HUES64 (cell line): ENCODE measurements at regions not wholly inside any gene's neighbourhood (a gene's known extent, or its start where the extent isn't known, plus 50 kb on each side); places are given as distances from the start of the nearest gene placed in this dataset.

Experiments used
- H3K27ac ChIP-seq: 2 replicates; pipeline ENCODE4 v1.7.0; 2013; ENCODE audit warnings: low read depth, low read length, inconsistent platforms
- H3K27me3 ChIP-seq: 2 replicates; pipeline ENCODE4 v1.6.1; 2013; ENCODE audit warnings: mild to moderate bottlenecking, low read length; ENCODE audit not compliant: insufficient read depth
- H3K36me3 ChIP-seq: 2 replicates; pipeline ENCODE4 v1.6.1; 2013; ENCODE audit warnings: mild to moderate bottlenecking, low read length; ENCODE audit not compliant: insufficient read depth
- H3K4me1 ChIP-seq: 2 replicates; pipeline ENCODE4 v1.6.1; 2013; ENCODE audit warnings: mild to moderate bottlenecking, low read length, moderate library complexity; ENCODE audit not compliant: insufficient read depth
- H3K4me3 ChIP-seq: 2 replicates; pipeline ENCODE4 v1.5.1; 2013; ENCODE audit warnings: mild to moderate bottlenecking, low read length, moderate library complexity
- H3K9ac ChIP-seq: 2 replicates; pipeline ENCODE4 v1.6.1; 2013; ENCODE audit warnings: mild to moderate bottlenecking, low read depth, low read length
- H3K9me3 ChIP-seq: 2 replicates; pipeline ENCODE4 v1.6.1; 2013; ENCODE audit warnings: low read depth, low read length; ENCODE audit not compliant: insufficient read depth
- WGBS: fragments of 150-250, 120-280 bp; methylation state at CpG from one replicate; pipeline ENCODE4 v1.1.7; 2013; ENCODE audit warnings: missing lambda C conversion rate; 5-methylcytosine and 5-hydroxymethylcytosine counted together

GRCh38 chr4:14317351-14317750 lies 684.9 kb upstream of the CPEB2 start:
- no peak overlapping the region for H3K9ac ChIP-seq
- H3K27me3 ChIP-seq: no peaks in the 10 kb centered on the region
- 88% methylated on average over 2 of the region's 2 CpGs for WGBS

GRCh38 chr4:14318671-14319070 lies 683.6 kb upstream of the CPEB2 start:
- H3K4me1 ChIP-seq: no peaks in the 10 kb centered on the region
- H3K27ac ChIP-seq: no peak overlapping the region
- H3K4me3 ChIP-seq: no peak overlapping the region
- whole genome bisulfite sequencing: 89% methylated on average over 1 of the region's 1 CpG
- no peaks in the 10 kb centered on the region for H3K36me3 ChIP-seq
- H3K27me3 ChIP-seq: no peaks in the 10 kb centered on the region
- H3K9me3 ChIP-seq: no peaks in the 10 kb centered on the region
- H3K9ac ChIP-seq: no peak overlapping the region

More at GRCh38 chr4:14317351-14317750, 684.9 kb upstream of the CPEB2 start:
- Histone ChIP-seq H3K4me3 (no peak overlapping the region), H3K27ac (no peak overlapping the region), H3K9me3 (no peaks in the 10 kb centered on the region), H3K4me1 (no peaks in the 10 kb centered on the region), H3K36me3 (no peaks in the 10 kb centered on the region)

- Histone ChIP-seq H3K4me1 (no peaks in the 10 kb centered on the region), H3K27me3 (no peaks in the 10 kb centered on the region), H3K4me3 (no peak overlapping the region), H3K36me3 (no peaks in the 10 kb centered on the region), H3K9me3 (no peaks in the 10 kb centered on the region), H3K27ac (no peak overlapping the region), H3K9ac (no peak overlapping the region)
- WGBS: 97% methylated on average over 1 of the region's 1 CpG
These were observed 680.6 kb upstream of the CPEB2 start for GRCh38 chr4:14321723-14322122.

DNA sequence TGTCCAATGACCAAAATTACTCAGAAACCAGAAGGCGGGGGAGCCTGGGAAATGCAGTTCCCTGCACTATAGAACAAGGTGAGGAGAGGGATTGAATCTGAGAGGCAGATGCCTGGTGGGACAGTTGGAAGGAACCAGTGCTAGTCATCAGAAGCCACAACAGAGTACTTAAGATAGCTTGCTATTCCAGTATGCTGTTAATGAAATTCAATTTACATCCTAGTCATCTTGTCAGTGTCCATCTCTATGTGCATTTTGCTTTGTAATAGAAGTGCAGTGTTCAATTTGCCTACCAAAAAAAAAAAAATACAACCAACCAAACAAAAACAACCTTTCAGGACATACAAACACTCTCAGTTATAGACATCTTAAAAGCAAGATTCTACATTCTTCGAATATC lies 679.1 kb upstream of the CPEB2 start:
- Histone ChIP-seq H3K4me3 (no peak overlapping the region), H3K4me1 (peaks cover 3% of the 10 kb centered on the region; the same call in 1 of the 2 replicates), H3K9ac (no peak overlapping the region), H3K36me3 (no peaks in the 10 kb centered on the region), H3K27ac (no peak overlapping the region), H3K27me3 (no peaks in the 10 kb centered on the region), H3K9me3 (no peaks in the 10 kb centered on the region)
- 91% methylated on average over 2 of the region's 2 CpGs for WGBS

DNA sequence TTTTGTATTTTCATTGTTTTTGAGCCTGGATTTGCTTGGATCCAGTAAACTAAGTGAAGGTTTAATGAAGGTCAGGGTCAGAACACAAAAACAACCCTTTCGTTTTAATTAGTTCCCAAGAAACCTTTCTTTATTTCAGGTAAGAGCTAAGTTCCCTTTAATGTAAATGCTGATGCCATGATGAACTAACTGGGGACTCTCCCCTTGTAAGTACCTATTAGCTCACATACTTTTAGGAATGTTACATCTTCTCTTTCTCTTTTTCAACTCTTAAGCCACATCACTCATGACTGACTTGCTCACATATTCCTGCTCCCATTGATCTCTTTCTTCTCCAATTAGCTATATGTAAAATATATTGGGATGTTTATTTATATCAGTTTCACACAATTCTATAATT lies 673.1 kb upstream of the CPEB2 start:
- WGBS: no CpG with 5 or more reads among the region's 1 CpG
- Histone ChIP-seq H3K36me3 (no peaks in the 10 kb centered on the region), H3K4me1 (peaks cover 6% of the 10 kb centered on the region; the same call in 1 of the 2 replicates), H3K4me3 (no peak overlapping the region), H3K9ac (no peak overlapping the region), H3K9me3 (no peaks in the 10 kb centered on the region), H3K27ac (no peak overlapping the region), H3K27me3 (no peaks in the 10 kb centered on the region)

GRCh38 chr4:14333616-14334015 lies 668.7 kb upstream of the CPEB2 start:
- Histone ChIP-seq H3K27ac (no peak overlapping the region), H3K36me3 (no peaks in the 10 kb centered on the region), H3K4me1 (0 out of 2 replicates have a peak, but pooled peaks cover under 1% of the 10 kb centered on the region), H3K27me3 (no peaks in the 10 kb centered on the region), H3K9ac (no peak overlapping the region), H3K9me3 (no peaks in the 10 kb centered on the region), H3K4me3 (no peak overlapping the region)
- 92% methylated on average over 2 of the region's 2 CpGs for WGBS

DNA sequence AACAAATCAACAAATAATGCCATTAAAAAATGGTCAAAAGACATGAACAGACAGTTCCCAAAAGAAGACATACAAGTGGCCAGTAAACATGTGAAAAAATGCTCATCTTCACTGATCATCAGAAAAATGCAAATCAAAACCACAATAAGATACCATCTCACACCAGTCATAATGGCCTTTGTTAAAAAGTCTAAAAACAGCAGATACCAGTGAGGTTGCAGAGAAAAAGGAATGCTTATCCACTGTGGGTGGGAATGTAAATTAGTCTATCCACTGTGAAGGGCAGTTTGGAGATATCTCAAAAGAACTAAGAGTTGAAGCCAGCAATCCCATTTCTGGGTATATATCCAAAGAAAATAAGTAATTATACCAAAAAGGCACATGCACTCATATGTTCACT lies 668.1 kb upstream of the CPEB2 start:
- no peak overlapping the region for H3K9ac ChIP-seq
- H3K9me3 ChIP-seq: no peaks in the 10 kb centered on the region
- no peaks in the 10 kb centered on the region for H3K27me3 ChIP-seq
- H3K27ac ChIP-seq: no peak overlapping the region
- no peaks in the 10 kb centered on the region for H3K36me3 ChIP-seq
- no peaks in the 10 kb centered on the region for H3K4me1 ChIP-seq
- no peak overlapping the region for H3K4me3 ChIP-seq

DNA sequence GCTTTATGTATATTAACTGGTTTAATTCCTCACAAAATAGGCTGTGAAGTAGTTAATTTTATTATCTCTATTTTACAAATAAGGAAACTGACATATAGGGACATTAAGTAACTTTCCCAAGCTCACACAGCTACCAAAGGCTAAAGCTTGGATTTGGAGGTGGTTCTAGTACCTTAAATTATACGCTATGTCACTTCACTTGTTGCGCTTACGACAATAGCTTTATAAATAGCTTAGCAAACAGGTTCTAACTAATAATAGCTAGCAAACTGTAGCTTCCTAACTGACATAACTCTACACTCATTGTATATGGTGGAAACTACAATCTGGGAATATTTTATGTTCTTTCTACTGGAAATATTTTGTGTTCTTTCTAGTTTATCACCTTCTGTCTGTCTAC lies 666.4 kb upstream of the CPEB2 start:
- WGBS: 98% methylated on average over 3 of the region's 3 CpGs
- Histone ChIP-seq H3K9me3 (no peaks in the 10 kb centered on the region), H3K36me3 (no peaks in the 10 kb centered on the region), H3K9ac (no peak overlapping the region), H3K27me3 (no peaks in the 10 kb centered on the region), H3K4me1 (peaks cover 11% of the 10 kb centered on the region; the same call in 1 of the 2 replicates), H3K4me3 (no peak overlapping the region), H3K27ac (no peak overlapping the region)

DNA sequence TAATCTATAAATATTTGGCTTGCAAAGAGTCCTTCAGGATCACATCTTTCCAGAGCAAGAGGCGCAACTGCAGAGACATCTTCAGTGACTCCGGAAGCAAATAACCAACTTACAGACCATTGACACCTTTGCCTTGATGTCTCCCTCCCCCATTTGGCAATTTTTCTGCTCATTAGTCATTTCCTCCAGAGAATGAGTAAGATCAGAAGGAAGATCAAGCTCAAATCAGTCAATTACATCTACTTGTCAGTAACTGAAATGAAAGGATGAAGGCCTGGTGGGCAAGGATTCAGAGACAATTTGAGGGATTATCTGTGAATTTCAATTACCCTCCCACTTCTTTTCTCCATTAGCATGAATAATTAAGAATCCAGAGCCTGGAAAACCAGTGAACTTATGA lies 665.6 kb upstream of the CPEB2 start:
- Histone ChIP-seq H3K36me3 (no peaks in the 10 kb centered on the region), H3K27ac (no peak overlapping the region), H3K4me3 (no peak overlapping the region), H3K4me1 (peaks cover 11% of the 10 kb centered on the region; the same call in 1 of the 2 replicates), H3K9me3 (no peaks in the 10 kb centered on the region), H3K27me3 (no peaks in the 10 kb centered on the region), H3K9ac (no peak overlapping the region)
- WGBS: 74% methylated on average over 2 of the region's 2 CpGs

DNA sequence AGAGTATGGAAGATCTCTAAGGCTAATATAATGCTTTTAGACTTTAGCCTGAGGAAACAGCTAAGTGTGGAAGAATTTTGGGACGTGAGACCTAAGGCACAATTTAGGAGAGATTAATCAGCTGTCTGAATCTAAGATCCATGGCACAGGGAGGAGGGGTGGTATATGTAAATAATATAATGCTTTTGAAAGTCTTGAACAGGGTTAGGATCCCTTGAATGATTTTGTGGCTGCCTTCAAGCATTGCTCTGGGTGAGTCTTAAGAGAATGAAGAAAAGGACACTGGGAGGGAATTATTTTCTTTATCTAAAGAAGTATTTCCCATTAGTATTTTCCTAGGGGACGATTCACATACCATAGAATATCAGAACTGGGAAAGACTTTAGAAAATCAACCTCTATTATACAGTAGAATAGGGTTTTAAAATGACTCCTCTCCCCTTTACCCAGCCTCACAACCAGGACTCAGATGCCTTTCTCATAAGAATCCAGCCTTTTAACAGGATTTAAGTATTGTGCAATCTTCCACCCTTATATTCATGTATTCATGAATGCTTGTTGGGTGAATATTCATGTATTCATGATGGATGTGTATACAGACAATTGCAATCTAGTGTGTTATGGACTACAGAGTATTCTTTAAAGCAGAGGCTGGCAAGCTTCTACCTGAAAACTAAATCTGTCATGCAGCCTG lies 664.2 kb upstream of the CPEB2 start:
- no peaks in the 10 kb centered on the region for H3K36me3 ChIP-seq
- no peaks in the 10 kb centered on the region for H3K27me3 ChIP-seq
- no peaks in the 10 kb centered on the region for H3K9me3 ChIP-seq
- no peak overlapping the region for H3K4me3 ChIP-seq
- H3K27ac ChIP-seq: no peak overlapping the region
- H3K9ac ChIP-seq: no peak overlapping the region
- peaks cover 11% of the 10 kb centered on the region; the same call in 1 of the 2 replicates for H3K4me1 ChIP-seq
- WGBS: 83% methylated on average over 1 of the region's 2 CpGs

DNA sequence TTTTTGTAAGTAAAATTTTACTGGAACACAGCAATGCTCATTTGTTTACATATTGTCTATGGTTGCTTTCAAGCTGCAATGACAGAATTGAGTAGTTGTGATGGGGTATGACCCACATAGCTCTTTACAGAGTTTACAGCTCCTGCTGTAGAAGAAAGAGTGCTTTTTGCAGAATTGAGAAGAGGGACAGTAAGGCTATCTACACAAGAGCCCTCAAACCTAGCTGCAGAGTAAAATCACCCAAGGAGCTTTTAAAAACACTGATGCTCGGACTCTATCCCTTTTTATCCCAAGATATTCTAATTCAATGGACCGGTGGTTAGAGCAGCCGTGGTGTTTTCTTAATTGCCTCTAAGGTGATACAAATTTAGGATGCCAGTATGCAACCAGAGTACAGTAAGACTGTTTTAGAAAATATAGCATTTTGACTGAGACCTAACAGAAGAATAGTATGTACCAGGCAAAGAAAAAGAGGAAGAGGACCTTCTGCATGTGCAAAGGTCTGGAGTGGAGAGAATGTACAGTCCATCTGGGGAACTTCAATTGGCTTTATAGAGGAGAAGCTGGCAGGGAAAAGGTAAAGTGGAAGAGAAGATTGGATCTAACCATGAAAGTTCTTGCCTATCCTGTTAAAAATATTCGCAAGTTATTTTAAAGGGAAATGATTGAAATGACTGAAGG lies 663.6 kb upstream of the CPEB2 start:
- WGBS: 94% methylated on average over 4 of the region's 4 CpGs
- Histone ChIP-seq H3K4me3 (no peak overlapping the region), H3K9me3 (no peaks in the 10 kb centered on the region), H3K27me3 (no peaks in the 10 kb centered on the region), H3K36me3 (no peaks in the 10 kb centered on the region), H3K4me1 (peaks cover 11% of the 10 kb centered on the region; the same call in 1 of the 2 replicates), H3K9ac (no peak overlapping the region), H3K27ac (no peak overlapping the region)
